Right lobe of liver (tissue), 6 donors: ENCODE measurements at regions not wholly inside any gene's neighbourhood (a gene's known extent, or its start where the extent isn't known, plus 50 kb on each side); places are given as distances from the start of the nearest gene placed in this dataset.

Source experiments
- ATAC-seq, 4 donors: fragments of 200-7000 bp; cut with Tn5 transposase; one replicate each; pipeline ENCODE4 v1.9.1; 2020; ENCODE audit warnings: mild to moderate bottlenecking in 4 of 4, moderate library complexity in 4 of 4
- DNase-seq, 3 donors: peaks; one replicate each; pipeline ENCODE4 v3.0.0-alpha.2; 2020
- H3K27ac ChIP-seq, 3 donors: fragments of 200-600 bp; one replicate each; pipeline ENCODE4 v1.8.0; 2022
- H3K27me3 ChIP-seq, 2 donors: fragments of 200-600 bp; one replicate each; pipeline ENCODE4 v1.8.0; 2022
- H3K36me3 ChIP-seq, 4 donors: fragments of 200-600 bp; sonication (generic) in 1 of 4; one replicate each; pipeline versions ENCODE4 v1.5.1 to v1.8.0; 2017 to 2022; ENCODE audit warnings: control low read depth in 1 of 4
- H3K4me1 ChIP-seq, 4 donors: fragments of 200-600 bp; sonication (generic) in 1 of 4; one replicate each; pipeline versions ENCODE4 v1.5.1 to v1.8.0; 2017 to 2022; ENCODE audit warnings: control low read depth in 1 of 4
- H3K4me3 ChIP-seq, 3 donors: fragments of 200-600 bp; one replicate each; pipeline ENCODE4 v1.8.0; 2022
- H3K9me3 ChIP-seq, 4 donors: fragments of 200-600 bp; sonication (generic) in 1 of 4; one replicate each; pipeline versions ENCODE4 v1.5.1 to v1.8.0; 2017 to 2022; ENCODE audit warnings: control low read depth in 1 of 4
- CTCF ChIP-seq, 4 donors: fragments of 200-600 bp in 3 of 4; fragments of 450-650 bp in 1 of 4; IDR thresholded peaks; one replicate each; pipeline versions ENCODE4 v1.5.1 to v1.8.0; 2016 to 2022; ENCODE audit warnings: antibody characterized with exemption in 4 of 4, mild to moderate bottlenecking in 2 of 4
- POLR2A ChIP-seq: fragments of 450-650 bp; IDR thresholded peaks from one replicate; pipeline ENCODE4 v1.6.1; 2017; ENCODE audit warnings: antibody characterized with exemption, mild to moderate bottlenecking
- WGBS: methylation state at CpG from one replicate; pipeline ENCODE4 v1.1.6; 2018; ENCODE audit warnings: low coverage, low lambda C conversion rate; ENCODE audit not compliant: insufficient coverage; ENCODE audit errors: missing lambda C conversion rate; 5-methylcytosine and 5-hydroxymethylcytosine counted together
- intact Hi-C, 2 donors: fragments of 100-400 bp; cut with DNase I; formaldehyde crosslinking; loops; one replicate each; pipeline versions ENCODE4 v1.11.2 to v1.14.1; 2022
- donor health status: DM: no; HTN: yes; CAD: no.
- donor health status: DM: no; HTN: no; CAD: no.
- donor health status: DM: no; HTN: no; CAD: no.
- donor health status: DM: no; HTN: yes; CAD: no.
- donor health status: DM: no; HTN: yes; CAD: no.

GRCh38 chr3:66672830-66673229 lies 172.0 kb upstream of the LRIG1 start:
- H3K9me3 ChIP-seq, result no peaks in the 10 kb centered on the region
- no peak overlapping the region for H3K4me3 ChIP-seq
- no peak for ATAC-seq
- no peak overlapping the region for H3K27ac ChIP-seq
- DNase-seq, result no peak
- no peak for TF ChIP-seq POLR2A
- TF ChIP-seq CTCF (IDR thresholded peaks at IDR 0.05), result no peak
- no peaks in the 10 kb centered on the region for H3K4me1 ChIP-seq
- no peaks in the 10 kb centered on the region for H3K36me3 ChIP-seq
- intact Hi-C loops, result no loop called here
- H3K27me3 ChIP-seq, result no peaks in the 10 kb centered on the region

GRCh38 chr3:66673293-66673692 lies 172.5 kb upstream of the LRIG1 start:
- no peaks in the 10 kb centered on the region for H3K4me1 ChIP-seq
- H3K4me3 ChIP-seq, result no peak overlapping the region
- 87% methylated on average over 9 of the region's 9 CpGs for WGBS
- no peaks in the 10 kb centered on the region for H3K27me3 ChIP-seq
- ATAC-seq (no peak), DNase-seq (no peak)
- intact Hi-C loops, result no loop called here
- H3K9me3 ChIP-seq, result no peaks in the 10 kb centered on the region
- TF ChIP-seq CTCF (IDR thresholded peaks at IDR 0.05) (no peak), POLR2A (no peak)
- H3K27ac ChIP-seq, result no peak overlapping the region
- H3K36me3 ChIP-seq, result no peaks in the 10 kb centered on the region

- 53% methylated on average over 1 of the region's 1 CpG for WGBS
- intact Hi-C loops, result no loop called here
- no peaks in the 10 kb centered on the region for H3K9me3 ChIP-seq
- no peak for ATAC-seq
- H3K27ac ChIP-seq, result no peak overlapping the region
- no peaks in the 10 kb centered on the region for H3K4me1 ChIP-seq
- no peak overlapping the region for H3K4me3 ChIP-seq
- no peak for DNase-seq
- no peaks in the 10 kb centered on the region for H3K27me3 ChIP-seq
- no peaks in the 10 kb centered on the region for H3K36me3 ChIP-seq
- no peak for TF ChIP-seq CTCF (IDR thresholded peaks at IDR 0.05)
- no peak for TF ChIP-seq POLR2A
These were observed 174.5 kb upstream of the LRIG1 start for GRCh38 chr3:66675366-66675765.

GRCh38 chr3:66692042-66692765 lies 191.4 kb upstream of the LRIG1 start:
- Histone ChIP-seq H3K9me3 (no peaks in the 10 kb centered on the region), H3K4me1 (peaks cover 0 to 8% (median 0%) of the 10 kb centered on the region in 4 donors), H3K36me3 (no peaks in the 10 kb centered on the region), H3K4me3 (no peak overlapping the region), H3K27ac (no peak overlapping the region), H3K27me3 (no peaks in the 10 kb centered on the region)
- peak in 1 of 3 donors; percentile 60 for DNase-seq
- WGBS, result 85% methylated on average over 5 of the region's 5 CpGs
- intact Hi-C loops, result no loop called here
- TF ChIP-seq CTCF (IDR thresholded peaks at IDR 0.05) (no peak), POLR2A (no peak)
- peak; percentile 41 to 89 (median 64) for ATAC-seq

- Histone ChIP-seq H3K4me3 (no peak overlapping the region), H3K4me1 (peaks cover 0 to 8% (median 0%) of the 10 kb centered on the region in 4 donors), H3K36me3 (no peaks in the 10 kb centered on the region), H3K9me3 (no peaks in the 10 kb centered on the region), H3K27ac (no peak overlapping the region), H3K27me3 (no peaks in the 10 kb centered on the region)
- 68% methylated on average over 4 of the region's 5 CpGs for WGBS
- TF ChIP-seq CTCF (IDR thresholded peaks at IDR 0.05) (no peak), POLR2A (no peak)
- ATAC-seq (no peak), DNase-seq (no peak)
- intact Hi-C loops, result no loop called here
These were observed 191.9 kb upstream of the LRIG1 start for GRCh38 chr3:66692766-66693150.
